ENCODE measurements at regions not wholly inside any gene's neighbourhood (a gene's known extent, or its start where the extent isn't known, plus 50 kb on each side); places are given as distances from the start of the nearest gene placed in this dataset.

- TF ChIP-seq EZH2phosphoT487 (IDR thresholded peaks at IDR 0.05; ENCODE audit: low read length) (no peak), CTCF (IDR thresholded peaks at IDR 0.05; ENCODE audit: low read length) (no peak), EZH2 (optimal IDR thresholded peaks at IDR 0.05; ENCODE audit: low read depth, low read length) (no peak)
Observed at GRCh38 chr5:52580921-52581320, 206.8 kb upstream of the ITGA1 start.
